ENCODE measurements at regions not wholly inside any gene's neighbourhood (a gene's known extent, or its start where the extent isn't known, plus 50 kb on each side); places are given as distances from the start of the nearest gene placed in this dataset.

DNA sequence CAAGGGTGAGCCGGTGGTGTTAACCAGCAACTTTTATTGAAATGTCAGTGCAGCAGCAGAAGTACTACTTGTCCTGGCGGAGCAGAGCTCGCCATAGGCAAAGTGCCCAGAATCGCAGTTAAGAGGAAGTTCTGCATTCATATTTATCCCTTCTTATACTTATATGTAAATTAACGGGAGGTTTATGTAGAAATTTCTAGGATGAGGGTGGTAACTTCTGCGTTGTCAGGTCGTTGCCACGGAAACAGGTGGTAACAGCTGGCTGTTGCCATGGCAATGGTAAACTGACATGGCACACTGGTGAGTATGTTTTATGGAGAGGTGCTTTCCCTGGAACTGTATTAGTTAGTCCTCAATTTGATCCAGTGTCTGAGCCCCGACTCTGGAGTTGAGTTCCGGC lies 2494.9 kb upstream of the PCDH20 start:
- no peaks in the 10 kb centered on the region for H3K23me2 ChIP-seq (ENCODE audit: insufficient read length, low read depth, low read length, poor library complexity, severe bottlenecking)
- H3K18ac ChIP-seq (ENCODE audit: insufficient read length, low read depth, low read length) = no peak overlapping the region
- no peak overlapping the region for H3K14ac ChIP-seq (ENCODE audit: insufficient read depth, low read length)
- no peaks in the 10 kb centered on the region for H3K79me2 ChIP-seq (ENCODE audit: insufficient read depth, low read length)
- no peak overlapping the region for H3K27ac ChIP-seq (ENCODE audit: insufficient read length, low read depth, low read length)
- H3K9me3 ChIP-seq (ENCODE audit: control insufficient read depth, low read depth, low read length) = no peaks in the 10 kb centered on the region
- no peak overlapping the region for H3K9ac ChIP-seq (ENCODE audit: extremely low read depth, insufficient read length, low read length)
- H3K9me3 Mint-ChIP-seq = no peaks in the 10 kb centered on the region
- TF ChIP-seq, protein P1, sequence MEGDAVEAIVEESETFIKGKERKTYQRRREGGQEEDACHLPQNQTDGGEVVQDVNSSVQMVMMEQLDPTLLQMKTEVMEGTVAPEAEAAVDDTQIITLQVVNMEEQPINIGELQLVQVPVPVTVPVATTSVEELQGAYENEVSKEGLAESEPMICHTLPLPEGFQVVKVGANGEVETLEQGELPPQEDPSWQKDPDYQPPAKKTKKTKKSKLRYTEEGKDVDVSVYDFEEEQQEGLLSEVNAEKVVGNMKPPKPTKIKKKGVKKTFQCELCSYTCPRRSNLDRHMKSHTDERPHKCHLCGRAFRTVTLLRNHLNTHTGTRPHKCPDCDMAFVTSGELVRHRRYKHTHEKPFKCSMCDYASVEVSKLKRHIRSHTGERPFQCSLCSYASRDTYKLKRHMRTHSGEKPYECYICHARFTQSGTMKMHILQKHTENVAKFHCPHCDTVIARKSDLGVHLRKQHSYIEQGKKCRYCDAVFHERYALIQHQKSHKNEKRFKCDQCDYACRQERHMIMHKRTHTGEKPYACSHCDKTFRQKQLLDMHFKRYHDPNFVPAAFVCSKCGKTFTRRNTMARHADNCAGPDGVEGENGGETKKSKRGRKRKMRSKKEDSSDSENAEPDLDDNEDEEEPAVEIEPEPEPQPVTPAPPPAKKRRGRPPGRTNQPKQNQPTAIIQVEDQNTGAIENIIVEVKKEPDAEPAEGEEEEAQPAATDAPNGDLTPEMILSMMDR (conservative IDR thresholded peaks at IDR 0.05) = no peak
- peak overlapping the region; percentile 47 for H3T11ph ChIP-seq (ENCODE audit: low read length)
- H4K8ac ChIP-seq (replicated peaks; ENCODE audit: insufficient read length, low read depth, low read length) = no peak overlapping the region
- H4K20me1 ChIP-seq (ENCODE audit: control insufficient read depth, insufficient read depth, insufficient read length) = no peaks in the 10 kb centered on the region
- no CpG with 5 or more reads among the region's 10 CpGs for WGBS (ENCODE audit: extremely low coverage, insufficient read length, low lambda C conversion rate)
- no peak overlapping the region for H3K23ac ChIP-seq (ENCODE audit: insufficient read length, low read depth, low read length)
- H3K4me1 ChIP-seq (ENCODE audit: insufficient read depth, low read length) = no peaks in the 10 kb centered on the region
- no peak overlapping the region for H2BK5ac ChIP-seq (ENCODE audit: insufficient read length, low read length)
- H3K27ac Mint-ChIP-seq = no peak overlapping the region
- no peak overlapping the region for H2AFZ ChIP-seq (ENCODE audit: low read length)
- DNase-seq = peak; percentile 40
- no peaks in the 10 kb centered on the region for H3K79me1 ChIP-seq (ENCODE audit: insufficient read depth, low read depth, low read length, poor library complexity, severe bottlenecking)
- H4K91ac ChIP-seq (ENCODE audit: insufficient read length, low read depth, low read length) = no peak overlapping the region
- H3K4me1 Mint-ChIP-seq = no peaks in the 10 kb centered on the region
- no peak overlapping the region for H2BK15ac ChIP-seq (ENCODE audit: low read depth, low read length)
- no peak overlapping the region for H3K4me3 Mint-ChIP-seq
- H2BK20ac ChIP-seq (ENCODE audit: low read depth, low read length, poor library complexity, severe bottlenecking) = no peak overlapping the region
- H4K5ac ChIP-seq (ENCODE audit: insufficient read length, low read depth, low read length) = no peak overlapping the region
- H3K4me2 ChIP-seq (ENCODE audit: insufficient read depth, insufficient read length, low read length) = no peak overlapping the region
- H2BK12ac ChIP-seq (ENCODE audit: insufficient read length, low read depth, low read length) = no peak overlapping the region
- H2AK5ac ChIP-seq (ENCODE audit: insufficient read length, low read length) = no peak overlapping the region
- no peaks in the 10 kb centered on the region for H3K27me3 Mint-ChIP-seq (ENCODE audit: low read depth)
- no peak overlapping the region for H3K56ac ChIP-seq (ENCODE audit: insufficient read length, low read depth, low read length)
- no peak overlapping the region for H2BK120ac ChIP-seq (ENCODE audit: low read depth, low read length, poor library complexity, severe bottlenecking)
- no peaks in the 10 kb centered on the region for H3K36me3 Mint-ChIP-seq (ENCODE audit: insufficient read depth in 1 of 3, low read depth in 3 of 3)
- H3K27me3 ChIP-seq (ENCODE audit: insufficient read depth, low read length) = no peaks in the 10 kb centered on the region
- no peak overlapping the region; the same call in 1 of the 2 replicates for H3K4ac ChIP-seq (ENCODE audit: low read depth, low read length)
